WI38 (cell line): ENCODE measurements at regions not wholly inside any gene's neighbourhood (a gene's known extent, or its start where the extent isn't known, plus 50 kb on each side); places are given as distances from the start of the nearest gene placed in this dataset.
"Not testable (repeated sequence)": the region's sequence is repeated elsewhere in the genome, so short reads cannot be mapped to it uniquely, and the experiment has no call there.

Source experiments
- H3K4me3 ChIP-seq: 2 replicates; pipeline ENCODE4 v1.5.1; 2011; ENCODE audit warnings: low read depth, mild to moderate bottlenecking, control low read depth, low read length
- TF ChIP-seq, protein P1 (sequence below): IDR thresholded peaks from 2 replicates; pipeline ENCODE4 v1.5.1; 2012; ENCODE audit warnings: low read depth, mild to moderate bottlenecking, control low read depth, low read length

DNA sequence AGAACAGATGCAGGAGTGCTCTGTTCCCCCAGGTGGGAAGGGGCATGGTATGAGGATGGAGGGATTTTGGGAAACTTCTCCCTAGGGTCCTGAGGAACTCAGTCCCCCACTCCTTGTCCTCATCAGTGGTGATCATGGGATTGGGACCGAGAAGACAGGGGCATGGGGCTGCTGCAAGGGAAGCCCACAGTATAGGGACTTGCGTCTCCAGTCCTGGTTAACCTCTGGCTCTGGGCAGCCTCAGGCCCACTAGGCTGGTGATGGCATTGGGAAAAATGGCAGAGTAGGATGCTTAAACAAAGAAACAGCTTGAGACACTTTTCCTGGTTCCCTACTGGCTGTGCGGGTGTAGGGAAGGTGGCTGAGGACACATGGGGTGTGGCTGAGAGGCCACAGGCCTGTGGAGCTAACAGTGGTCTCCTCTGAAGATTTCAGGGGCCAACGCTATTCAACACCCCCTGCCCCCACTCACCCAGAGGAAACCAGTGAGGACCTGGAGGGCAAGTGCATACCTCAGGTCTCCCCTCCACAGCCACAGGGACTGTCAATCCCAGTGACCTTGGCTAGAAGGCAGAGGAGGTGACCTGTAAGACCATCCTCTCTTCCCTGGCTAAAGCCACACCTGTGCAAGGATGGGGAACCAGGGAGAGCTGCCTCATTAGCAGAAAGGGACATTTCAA lies 261.3 kb downstream of the CCSER2 start:
- no peak overlapping the region for H3K4me3 ChIP-seq
- TF ChIP-seq, protein P1, sequence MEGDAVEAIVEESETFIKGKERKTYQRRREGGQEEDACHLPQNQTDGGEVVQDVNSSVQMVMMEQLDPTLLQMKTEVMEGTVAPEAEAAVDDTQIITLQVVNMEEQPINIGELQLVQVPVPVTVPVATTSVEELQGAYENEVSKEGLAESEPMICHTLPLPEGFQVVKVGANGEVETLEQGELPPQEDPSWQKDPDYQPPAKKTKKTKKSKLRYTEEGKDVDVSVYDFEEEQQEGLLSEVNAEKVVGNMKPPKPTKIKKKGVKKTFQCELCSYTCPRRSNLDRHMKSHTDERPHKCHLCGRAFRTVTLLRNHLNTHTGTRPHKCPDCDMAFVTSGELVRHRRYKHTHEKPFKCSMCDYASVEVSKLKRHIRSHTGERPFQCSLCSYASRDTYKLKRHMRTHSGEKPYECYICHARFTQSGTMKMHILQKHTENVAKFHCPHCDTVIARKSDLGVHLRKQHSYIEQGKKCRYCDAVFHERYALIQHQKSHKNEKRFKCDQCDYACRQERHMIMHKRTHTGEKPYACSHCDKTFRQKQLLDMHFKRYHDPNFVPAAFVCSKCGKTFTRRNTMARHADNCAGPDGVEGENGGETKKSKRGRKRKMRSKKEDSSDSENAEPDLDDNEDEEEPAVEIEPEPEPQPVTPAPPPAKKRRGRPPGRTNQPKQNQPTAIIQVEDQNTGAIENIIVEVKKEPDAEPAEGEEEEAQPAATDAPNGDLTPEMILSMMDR = no peak

DNA sequence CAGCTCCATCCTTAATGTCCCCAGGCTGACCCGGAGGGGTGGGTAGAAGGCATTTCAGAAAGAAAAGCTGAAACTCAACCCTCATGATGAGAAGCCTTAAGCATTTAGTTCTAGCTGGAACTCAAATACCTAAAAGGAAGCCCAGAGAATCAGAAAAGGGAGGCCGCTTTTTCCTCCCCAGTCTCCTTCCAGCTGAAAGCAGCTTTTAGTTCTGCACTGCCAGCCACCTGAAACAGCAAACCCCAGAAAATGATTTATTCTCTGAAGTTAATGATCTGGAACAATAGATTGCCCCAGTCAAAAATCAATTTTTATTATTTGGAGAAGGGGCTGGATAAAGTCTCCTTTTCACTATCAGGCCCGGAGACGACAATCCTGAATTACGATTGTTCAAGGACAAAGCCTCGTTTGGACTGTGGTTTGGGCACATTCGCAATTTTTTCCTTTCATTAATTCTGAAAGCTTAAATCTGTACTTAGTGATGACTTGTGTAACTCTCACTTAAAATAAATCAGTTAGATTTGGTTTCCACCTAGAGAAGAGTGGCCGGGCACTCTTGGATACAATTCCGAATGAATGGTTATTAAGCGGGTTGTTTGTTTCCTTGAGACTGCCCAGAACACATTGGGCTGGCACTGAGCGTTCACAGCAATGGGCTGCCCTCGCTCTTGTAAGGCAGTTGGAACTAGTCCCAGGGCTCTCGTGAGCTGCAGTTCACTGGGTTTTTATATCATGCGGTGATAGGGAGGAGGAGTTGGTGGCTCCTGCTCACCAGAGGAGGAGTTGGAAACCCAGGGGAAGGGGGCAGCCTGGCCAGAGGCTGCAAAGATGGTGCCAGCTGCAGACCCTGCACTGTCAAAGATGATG lies 262.2 kb downstream of the CCSER2 start:
- H3K4me3 ChIP-seq = no peak overlapping the region
- TF ChIP-seq, protein P1 = no peak

DNA sequence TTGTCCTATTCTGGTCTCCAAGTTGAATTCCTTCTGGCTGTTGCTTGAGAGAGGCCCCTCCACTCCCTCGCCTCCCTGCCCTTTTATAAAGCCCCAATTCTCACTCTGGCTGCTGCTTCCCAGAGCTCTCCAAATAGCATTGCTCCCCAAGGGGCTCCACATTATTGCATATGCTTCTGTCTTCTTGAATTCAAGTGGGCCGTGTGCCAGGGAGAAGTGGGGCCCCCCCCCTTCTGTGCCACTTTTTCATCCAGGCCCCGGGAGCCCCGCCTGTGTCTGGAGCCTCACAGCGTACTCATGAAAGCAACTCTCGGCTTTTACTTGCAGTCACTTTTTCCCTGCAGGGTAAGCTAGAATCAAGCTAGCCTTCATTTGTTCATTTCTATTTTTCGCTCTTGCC lies 265.1 kb downstream of the CCSER2 start:
- TF ChIP-seq, protein P1 = no peak
- no peak overlapping the region for H3K4me3 ChIP-seq

DNA sequence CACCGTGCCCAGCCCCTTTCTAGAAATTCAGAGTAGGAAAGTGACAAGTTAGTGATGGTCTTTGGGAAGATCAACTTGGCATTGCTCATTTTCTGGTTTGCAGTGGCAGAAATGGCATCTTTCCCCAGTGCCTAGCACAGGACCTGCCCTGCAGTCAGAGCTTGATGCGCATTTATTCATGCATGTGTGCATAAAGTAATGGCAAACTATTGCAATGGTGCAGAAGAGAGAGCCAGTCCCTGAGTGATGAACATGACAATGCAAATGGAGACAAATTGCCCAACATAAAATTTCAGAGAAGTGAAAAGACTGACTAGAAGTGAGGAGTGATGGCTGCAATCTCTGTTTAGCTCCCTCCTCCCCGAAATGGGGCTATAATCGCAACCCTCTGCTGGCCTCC lies 268.2 kb downstream of the CCSER2 start:
- H3K4me3 ChIP-seq = no peak overlapping the region
- TF ChIP-seq, protein P1 = no peak

DNA sequence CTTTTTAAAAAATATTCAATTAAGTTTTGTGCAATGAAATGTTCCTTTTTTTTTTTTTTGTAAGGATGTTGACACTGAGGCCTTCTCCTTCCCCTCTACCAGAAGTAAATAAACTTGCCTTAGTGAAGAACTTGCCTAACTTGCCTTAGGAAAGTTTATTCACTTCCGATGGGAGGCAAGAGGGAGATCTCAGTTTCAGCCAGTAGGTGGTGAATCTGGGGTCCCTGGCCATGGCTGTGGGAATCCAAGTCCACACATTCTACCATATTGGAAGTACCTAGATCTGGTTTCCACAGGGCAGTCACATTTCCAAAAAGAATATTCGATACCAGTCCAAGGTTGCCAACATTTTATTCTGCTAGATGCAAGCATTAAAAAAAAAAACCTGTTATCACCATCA lies 270.9 kb downstream of the CCSER2 start:
- H3K4me3 ChIP-seq = no peak overlapping the region
- TF ChIP-seq, protein P1 = no peak

DNA sequence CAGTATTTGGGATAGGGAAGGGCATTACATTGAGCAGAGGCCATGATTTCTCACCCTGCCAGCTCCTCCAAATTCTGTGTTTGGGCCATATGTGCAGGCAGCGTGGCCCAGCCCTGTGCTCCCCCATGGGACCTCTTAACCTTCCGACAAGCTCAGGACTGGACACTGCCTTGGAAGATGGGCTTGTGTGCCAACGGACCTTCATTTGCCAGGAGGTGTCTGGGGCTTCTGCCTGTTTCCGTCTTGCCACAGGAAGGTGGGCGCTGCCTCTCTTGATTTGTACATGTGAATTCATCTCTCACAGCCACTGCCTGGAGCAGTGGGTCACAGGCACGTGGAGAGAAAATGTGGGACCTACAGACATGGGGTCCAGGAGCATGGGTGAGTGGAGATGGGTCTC lies 272.6 kb downstream of the CCSER2 start:
- no peak overlapping the region for H3K4me3 ChIP-seq
- TF ChIP-seq, protein P1 = no peak

DNA sequence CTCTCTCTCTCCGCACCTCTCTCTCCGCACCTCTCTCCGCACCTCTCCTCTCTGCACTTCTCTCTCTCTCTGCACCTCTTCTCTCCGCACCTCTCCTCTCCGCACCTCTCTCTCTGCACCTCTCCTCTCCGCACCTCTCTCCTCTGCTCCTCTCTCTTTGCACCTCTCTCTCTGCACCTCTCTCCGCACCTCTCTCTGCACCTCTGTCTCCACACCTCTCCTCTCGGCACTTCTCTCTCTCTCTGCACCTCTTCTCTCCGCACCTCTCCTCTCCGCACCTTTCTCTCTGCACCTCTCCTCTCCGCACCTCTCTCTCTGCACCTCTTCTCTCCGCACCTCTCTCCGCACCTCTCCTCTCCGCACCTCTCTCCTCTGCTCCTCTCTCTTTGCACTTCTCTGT lies 274.2 kb downstream of the CCSER2 start:
- not testable (repeated sequence) for H3K4me3 ChIP-seq
